ENCODE measurements at regions not wholly inside any gene's neighbourhood (a gene's known extent, or its start where the extent isn't known, plus 50 kb on each side); places are given as distances from the start of the nearest gene placed in this dataset.

- FAIRE-seq (no peak), DNase-seq (ENCODE audit: low read depth, low spot score) (no peak)
- Histone ChIP-seq H3K9me3 (replicated peaks; ENCODE audit: control insufficient read depth, insufficient read depth, low read length) (no peaks in the 10 kb centered on the region), H3K36me3 (ENCODE audit: control insufficient read depth in 2 of 2, extremely low read depth in 1 of 2, insufficient read depth in 2 of 2, low read length in 2 of 2) (no peaks in the 10 kb centered on the region), H3K9me1 (replicated peaks; ENCODE audit: control insufficient read depth, extremely low read depth, insufficient read depth, low read length) (no peaks in the 10 kb centered on the region), H3K4me3 (replicated peaks in 1 of 3; ENCODE audit: insufficient read depth in 1 of 3, low read depth in 1 of 3, low read length in 3 of 3) (no peak overlapping the region), H3K79me2 (ENCODE audit: control insufficient read depth, insufficient read depth, low read length) (no peaks in the 10 kb centered on the region), H3K4me1 (ENCODE audit: control insufficient read depth, extremely low read depth, insufficient read depth, low read length) (no peaks in the 10 kb centered on the region), H3K4me2 (ENCODE audit: insufficient read depth, low read length) (no peak overlapping the region), H3K27ac (ENCODE audit: insufficient read depth, low read depth, low read length) (no peak overlapping the region), H3K9ac (replicated peaks; ENCODE audit: extremely low read depth, insufficient read depth, low read length) (no peak overlapping the region), H3K27me3 (ENCODE audit: control insufficient read depth in 2 of 2, insufficient read depth in 2 of 2, low read length in 2 of 2) (no peaks in the 10 kb centered on the region), H2AFZ (ENCODE audit: low read depth, low read length) (no peak overlapping the region), H4K20me1 (replicated peaks; ENCODE audit: control insufficient read depth, extremely low read depth, insufficient read depth, low read length) (no peaks in the 10 kb centered on the region)
- POLR2A ChIA-PET = no interaction called here
- dilution Hi-C loops (cut with MboI; ENCODE audit: extremely low pct_ligation_motif_present, low sequenced_read_pairs) (no loop called here), intact Hi-C loops (cut with micrococcal nuclease) (no loop called here)
- no TSS peak for BruUV-seq (replicated peaks)
- no peak for TF ChIP-seq MYC (IDR thresholded peaks at IDR 0.05; ENCODE audit: low read depth, low read length)
- TF ChIP-seq GATA2 (IDR thresholded peaks at IDR 0.05; ENCODE audit: insufficient read depth, insufficient read length, low read depth, low read length) = no peak
- TF ChIP-seq FOS (IDR thresholded peaks at IDR 0.05; ENCODE audit: borderline replicate concordance, insufficient read depth, low read length) = no peak
- no peak for TF ChIP-seq MAX (IDR thresholded peaks at IDR 0.05; ENCODE audit: insufficient read depth, insufficient read length)
- no peak for TF ChIP-seq JUN (IDR thresholded peaks at IDR 0.05; ENCODE audit: borderline replicate concordance, insufficient read depth, insufficient read length, low read depth)
- TF ChIP-seq POLR2AphosphoS5 (IDR thresholded peaks at IDR 0.05; ENCODE audit: insufficient read depth, low read depth, low read length) = no peak
- TF ChIP-seq EZH2 (IDR thresholded peaks at IDR 0.05; ENCODE audit: borderline replicate concordance, low read depth, low read length, severe bottlenecking) = no peak
- TF ChIP-seq CTCF (IDR thresholded peaks at IDR 0.05; ENCODE audit: extremely low read depth in 1 of 2, insufficient read depth in 1 of 2, low read depth in 1 of 2, low read length in 2 of 2) = no peak
- TF ChIP-seq POLR2A (IDR thresholded peaks at IDR 0.05; ENCODE audit: low read depth, low read length) = no peak
- CTCF ChIA-PET = no interaction called here
Observed at GRCh38 chr16:50955311-50955710, 195.8 kb downstream of the SALL1 start.

Data from endothelial cell of umbilical vein (primary cell).